ENCODE measurements at regions not wholly inside any gene's neighbourhood (a gene's known extent, or its start where the extent isn't known, plus 50 kb on each side); places are given as distances from the start of the nearest gene placed in this dataset.
"Not testable (repeated sequence)": the region's sequence is repeated elsewhere in the genome, so short reads cannot be mapped to it uniquely, and the experiment has no call there.

DNA sequence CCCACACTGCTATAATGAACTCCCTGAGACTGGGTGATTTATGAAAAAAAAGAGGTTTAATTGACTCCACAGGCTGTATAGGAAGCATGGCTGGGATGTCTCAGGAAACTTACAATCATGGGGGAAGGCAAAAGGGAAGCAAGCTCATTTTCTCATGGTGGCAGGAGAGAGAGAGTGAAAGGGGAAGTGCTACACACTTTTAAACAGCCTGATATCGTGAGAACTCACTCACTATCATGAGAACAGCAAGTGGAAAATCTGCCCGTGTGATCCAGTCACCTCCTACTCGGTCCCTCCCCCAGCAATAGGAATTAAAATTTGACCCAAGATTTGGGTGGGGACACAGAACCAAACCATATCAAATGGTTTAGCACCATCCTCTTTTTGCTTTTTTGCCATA lies 116.6 kb upstream of the CEP162 start:
- no peak for DNase-seq

DNA sequence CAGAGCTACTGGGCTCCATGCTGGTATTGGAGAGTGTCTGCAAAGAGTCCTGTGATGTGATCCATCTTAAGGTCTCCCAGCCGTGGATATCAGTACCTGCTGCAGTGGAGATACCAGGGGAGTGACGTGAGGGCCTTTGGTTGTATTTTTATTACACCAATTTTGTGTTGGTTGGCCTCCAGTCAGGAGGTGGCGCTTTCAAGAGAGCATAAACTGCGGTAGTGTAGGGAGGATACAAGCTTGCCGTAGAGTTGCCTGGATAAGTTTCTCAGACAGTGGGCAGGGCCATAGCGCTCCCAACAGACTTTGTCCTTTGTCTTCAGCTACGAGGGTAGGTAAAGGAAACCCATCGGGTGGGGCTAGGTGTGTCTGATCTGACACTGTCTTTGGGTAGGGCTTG lies 113.0 kb upstream of the CEP162 start:
- DNase-seq, result no peak

DNA sequence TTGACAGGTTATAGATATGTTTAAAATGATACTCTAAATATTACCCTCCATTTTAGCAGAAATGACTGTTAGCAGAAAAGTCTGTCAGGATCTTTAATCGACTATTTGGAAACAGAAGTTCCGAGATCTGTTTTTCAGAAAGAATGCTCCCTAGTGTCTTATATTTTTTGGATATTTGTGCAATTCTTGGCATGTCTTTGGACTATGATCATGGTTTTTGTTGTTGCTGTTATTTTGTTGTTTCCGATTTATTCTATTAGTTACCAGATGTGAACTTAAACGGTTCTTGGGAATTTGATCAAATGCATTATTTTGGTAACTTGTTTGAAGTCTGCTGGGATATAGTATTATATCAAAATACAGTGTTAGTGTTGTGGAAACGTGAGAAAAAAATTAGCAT lies 106.4 kb upstream of the CEP162 start:
- DNase-seq, result no peak

DNA sequence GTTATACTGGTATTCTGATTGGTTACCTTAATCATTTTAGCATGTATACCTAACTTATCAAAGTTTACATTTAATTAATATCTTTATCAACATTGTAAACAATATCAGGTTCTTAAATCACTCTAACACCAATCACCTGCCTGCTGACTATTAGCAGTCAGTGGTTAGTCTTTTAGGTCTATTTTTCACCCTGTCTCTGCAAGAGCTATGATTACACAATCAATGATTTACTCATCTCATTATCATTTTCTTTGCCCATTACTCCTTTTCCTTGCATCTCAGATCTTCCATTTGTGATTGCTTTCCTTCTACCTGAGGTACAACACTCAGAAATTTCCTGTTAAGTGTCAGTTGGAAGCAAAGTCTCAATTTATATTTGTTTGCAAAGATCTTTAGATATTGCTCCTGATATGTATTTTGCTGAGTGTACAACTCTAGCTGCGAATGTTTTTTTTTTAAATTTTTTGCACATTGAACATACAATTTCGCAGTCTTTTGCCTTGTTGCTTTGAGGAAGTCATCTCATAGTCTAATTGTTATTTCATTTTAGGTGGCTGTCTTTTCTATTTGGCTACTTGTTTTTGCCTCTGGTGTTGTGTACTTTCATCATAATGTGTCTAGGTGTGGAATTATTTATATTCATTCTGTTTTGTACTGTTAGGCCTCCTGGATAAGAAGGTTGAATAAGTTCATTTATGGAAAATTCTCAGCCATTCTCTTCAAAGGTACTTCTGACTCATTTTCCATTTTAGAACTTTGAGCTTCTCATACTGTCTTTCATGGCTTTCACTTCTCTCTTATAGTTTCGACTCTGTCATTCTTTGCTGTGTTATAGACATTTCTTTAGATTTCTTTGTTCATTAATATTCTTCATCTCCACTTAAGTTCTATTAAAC lies 104.9 kb upstream of the CEP162 start:
- DNase-seq, result no peak

DNA sequence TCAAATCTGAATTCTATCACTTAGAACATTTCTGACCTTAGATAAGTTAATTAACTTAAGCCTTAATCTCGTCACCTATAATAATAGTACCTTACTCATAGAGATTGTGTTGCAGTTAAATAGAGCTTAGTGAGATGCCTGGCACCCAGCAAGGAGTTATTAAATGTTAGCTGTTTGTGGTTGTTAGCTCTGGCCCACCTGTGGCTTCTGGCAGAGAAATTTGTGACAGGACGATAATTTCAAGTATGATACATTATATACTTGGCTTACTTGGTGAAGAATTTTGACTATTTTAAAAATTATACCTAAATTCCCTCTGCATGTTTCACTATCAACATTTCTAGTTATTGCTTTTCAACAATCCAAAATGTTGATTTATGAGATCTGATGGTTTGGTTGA lies 102.9 kb upstream of the CEP162 start:
- no peak for DNase-seq

DNA sequence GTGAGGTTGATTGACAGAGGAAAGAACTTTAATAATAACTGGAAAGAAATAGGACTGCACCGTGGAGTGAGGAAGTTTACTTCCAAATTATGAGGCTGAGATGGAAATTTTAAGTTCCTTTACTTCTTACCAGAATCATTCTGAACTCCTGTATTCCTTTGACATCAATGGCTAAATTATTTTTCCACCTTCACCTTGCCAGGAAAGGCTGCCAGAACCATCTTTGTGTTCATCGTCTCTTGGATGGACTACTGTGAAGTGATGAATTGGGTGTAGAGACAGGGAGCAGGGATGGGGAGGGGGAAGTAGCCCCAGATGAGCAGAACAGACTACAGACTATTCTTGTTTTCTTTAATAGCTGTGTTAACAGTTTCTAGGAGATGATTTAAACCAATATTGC lies 102.1 kb upstream of the CEP162 start:
- no peak for DNase-seq

DNA sequence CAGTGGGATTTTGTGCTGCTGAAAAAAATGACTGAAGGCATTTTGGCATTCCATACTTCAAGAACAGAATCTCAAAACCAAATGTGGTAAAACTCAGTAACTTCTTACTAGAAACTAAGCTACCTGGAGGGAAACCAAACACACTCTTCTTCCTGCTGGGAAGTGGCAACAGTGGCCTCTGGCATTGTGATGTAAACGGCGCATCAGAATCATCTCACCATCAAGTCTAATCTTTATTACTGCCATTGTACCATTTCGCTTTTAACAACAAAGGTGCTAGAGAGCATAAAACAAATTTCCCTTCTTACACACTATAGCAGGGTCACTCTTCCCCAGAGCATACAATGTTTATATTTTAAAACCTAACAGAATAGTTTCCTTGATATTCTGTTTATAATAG lies 101.6 kb upstream of the CEP162 start:
- DNase-seq, result peak; percentile 0

DNA sequence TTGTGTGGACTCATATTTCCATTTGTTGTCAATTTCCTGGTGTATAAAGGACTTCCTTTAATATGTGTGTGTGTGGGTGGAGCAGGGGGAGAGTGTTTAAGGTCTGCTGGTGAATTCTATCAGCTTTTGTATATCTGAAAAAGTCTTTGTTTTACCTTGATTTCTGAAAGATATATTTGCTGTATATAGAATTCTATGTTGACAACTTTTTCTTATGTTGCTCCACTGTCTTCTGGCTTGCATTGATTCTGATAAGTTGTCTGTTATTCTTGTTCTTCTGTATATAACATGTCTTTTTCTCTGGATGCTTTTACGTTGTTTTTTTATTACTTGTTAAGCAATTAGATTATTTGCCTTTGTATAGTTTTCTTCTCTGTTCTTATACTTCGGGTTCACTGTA lies 90.0 kb upstream of the CEP162 start:
- DNase-seq, result no peak

DNA sequence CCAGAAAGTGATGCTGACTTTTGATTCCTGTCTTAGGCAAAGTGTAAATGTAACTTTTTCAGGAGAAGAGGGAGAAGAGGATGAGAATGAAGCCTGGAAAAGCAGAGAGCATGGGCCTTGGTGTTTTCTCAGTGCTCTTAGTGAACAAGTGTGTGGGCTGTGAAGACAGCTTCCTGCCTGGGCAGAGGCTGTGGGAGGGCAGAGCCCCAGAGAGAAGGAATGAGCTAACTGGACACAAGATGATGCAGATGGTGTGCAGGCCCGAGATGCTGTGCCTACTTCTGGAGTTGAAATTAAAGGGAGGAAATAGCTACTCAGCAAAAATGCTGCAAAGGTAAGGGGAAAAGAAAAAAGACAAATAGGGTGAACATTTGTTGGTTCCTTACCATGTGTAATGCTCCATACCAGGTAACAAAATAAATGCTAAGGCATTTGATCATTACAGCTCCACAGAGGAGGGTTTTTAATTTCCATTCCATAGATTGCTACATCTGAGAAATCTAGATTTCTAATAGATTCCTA lies 87.0 kb upstream of the CEP162 start:
- no peak for DNase-seq

DNA sequence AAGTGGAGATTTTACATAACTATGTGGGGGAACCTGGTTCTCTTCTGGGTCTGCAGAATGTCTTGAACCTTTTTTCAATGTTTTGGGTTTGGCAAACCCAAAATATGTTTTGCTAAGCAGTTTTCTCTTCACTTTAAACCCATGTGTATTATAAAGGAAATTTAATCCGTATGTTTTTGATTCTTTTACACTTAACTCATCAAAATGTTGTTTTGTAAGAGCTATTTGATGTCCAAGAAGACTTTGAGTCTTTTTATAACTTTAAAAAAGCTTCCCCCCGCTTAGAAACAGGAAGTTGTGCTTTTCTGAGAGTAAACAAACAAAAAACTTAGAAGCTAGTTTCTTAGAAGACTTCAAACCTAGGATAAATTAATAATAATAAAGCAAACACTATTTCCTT lies 81.9 kb upstream of the CEP162 start:
- no peak for DNase-seq

DNA sequence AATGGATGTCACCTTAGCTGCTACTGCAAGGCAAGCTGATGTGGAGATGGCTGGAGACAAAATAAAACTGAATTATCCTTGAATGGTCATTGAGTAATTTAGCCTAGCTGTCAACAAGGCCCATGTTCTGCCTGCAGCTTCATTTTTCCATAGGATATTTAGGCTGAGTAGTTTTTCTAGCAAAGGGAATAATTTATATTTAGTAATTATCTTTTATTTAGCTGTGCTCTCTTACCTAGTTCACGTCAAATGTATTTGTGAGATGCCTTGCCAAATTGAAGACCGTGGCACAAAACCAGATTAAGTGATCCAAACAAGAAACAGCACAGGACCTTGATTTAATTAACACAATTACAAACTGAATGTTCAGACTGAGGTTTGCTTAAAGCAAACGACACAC lies 77.4 kb upstream of the CEP162 start:
- no peak for DNase-seq

DNA sequence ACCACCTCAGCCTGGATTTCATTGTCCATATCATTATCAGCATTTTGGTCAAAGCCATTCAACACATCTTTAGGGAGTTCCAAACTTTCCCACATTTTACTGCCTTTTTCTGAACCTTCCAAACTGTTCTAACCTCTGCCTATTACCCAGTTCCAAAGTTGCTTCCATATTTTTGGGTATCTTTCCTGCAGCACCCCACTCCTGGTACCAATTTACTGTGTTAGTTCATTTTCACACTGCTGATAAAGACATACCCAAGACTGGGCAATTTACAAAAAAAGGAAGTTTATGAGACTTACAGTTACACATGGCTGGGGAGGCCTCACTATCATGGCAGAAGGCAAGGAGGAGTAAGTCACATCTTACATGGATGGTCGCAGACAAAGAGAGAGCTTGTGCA lies 63.6 kb upstream of the CEP162 start:
- DNase-seq, result not testable (repeated sequence)

DNA sequence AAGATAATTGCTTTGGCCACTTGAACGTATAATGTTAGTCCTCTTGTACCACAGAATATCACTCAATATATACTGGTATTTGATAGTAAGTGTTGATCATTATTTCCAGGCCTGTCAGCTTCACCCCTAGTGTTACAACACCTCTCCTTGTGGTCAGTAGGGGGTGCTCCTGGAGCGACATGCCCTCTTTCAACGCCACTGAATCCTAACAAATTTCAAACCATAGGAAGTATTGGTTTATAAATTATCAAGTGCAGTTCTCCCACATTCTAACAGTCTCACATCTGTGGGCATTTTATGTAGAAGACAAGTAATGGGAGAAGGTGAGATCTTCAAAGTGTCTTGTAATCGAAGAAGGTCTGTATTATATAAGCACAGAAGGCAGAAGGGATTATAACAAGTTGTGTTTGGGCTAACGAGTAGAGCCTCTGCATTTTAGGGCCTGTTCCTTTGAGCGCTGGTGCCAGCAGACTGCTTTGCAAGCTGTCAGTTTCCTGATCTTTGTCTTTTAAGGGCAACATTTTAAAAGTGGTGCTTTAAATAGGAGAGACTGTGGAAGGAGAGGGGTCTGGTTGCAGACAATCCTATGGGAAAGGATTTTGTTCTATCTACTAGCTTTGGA lies 57.1 kb upstream of the CEP162 start:
- DNase-seq, result peak; percentile 3

DNA sequence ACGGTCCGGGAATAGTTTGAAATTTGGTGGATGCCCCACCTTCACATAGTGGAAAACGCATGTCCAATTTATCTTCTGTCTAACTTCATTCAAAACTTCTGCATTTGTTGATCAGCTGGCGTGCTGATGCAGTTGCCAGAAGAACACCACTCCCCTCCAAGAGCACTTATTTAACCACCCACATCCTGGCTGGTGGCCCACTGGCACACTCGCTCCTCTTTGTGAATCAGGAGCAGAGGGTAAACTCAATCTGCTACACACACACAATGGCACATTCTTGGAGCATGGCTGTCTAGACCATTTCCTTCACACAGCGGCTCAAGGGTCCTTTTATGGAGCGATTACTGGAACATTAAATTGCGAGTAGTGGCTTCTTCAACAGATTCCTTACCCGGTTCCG lies 55.1 kb upstream of the CEP162 start:
- DNase-seq, result no peak

DNA sequence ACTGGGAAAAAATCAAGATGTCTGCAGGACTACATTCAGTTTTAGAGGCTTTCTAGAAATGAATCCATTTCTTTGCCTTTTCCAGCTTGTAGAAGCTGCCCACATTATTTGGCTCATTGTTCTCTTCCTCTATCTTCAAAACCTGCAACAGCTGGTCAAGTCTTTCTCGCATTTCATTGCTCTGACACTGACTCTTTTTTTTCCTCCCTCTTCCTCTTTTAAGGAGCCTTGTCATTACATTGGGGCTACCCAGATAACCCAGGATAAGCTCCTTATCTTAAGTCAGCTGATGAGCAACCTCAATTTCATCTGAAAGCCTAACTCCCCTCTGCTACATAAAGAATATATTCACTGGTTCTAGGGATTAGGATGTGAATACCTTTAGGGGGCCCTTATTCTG lies 53.2 kb upstream of the CEP162 start:
- no peak for DNase-seq

DNA sequence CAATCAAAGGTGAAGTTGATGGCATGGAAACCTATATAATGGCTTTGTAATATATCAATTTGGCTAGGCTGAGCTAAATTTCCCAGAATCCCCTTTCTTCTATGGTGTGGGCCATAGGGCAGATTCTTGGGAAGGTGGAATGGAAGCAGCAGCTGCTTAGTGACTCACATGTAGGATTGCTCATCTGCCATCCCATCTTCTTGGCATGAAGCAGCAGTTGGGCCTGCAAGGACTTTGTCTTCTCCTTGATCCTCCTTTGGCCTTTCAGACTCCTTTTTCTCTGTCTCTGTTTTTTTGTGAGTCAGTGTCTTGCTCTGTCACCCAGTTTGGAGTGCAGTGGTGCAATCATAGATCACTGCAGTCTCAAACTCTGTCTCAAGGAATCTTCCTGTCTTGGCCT lies 52.6 kb upstream of the CEP162 start:
- DNase-seq, result no peak

DNA sequence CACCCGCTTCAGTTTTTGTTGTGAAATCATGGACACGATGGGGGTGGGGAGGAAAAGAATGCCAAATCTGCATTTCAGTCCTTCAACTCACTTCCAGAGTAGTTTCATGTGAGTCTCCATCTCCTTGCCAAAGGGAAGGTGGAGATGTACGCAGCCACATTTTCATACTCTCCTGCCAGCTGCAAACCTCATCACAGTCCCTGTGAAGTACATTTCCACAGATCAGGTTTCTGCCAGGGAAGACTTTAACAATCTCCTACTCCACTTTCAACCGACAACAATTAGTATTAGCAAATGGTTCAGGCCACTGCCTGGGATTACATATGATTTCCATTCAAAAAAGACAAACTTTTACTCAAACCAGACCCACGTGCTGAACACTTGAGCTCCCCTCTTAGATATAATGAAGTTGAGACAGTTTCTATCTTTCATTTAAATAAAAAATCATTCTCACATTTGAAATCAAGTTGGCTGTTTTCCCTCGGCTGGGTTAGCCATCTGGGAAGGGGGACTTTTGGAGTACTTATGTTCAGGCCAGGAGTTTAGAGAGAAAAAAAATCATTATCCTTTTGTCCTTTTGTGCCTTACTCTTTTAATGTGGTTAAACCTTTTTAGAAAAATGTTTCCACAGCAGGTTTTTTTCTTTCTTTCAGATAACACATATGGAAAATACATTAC lies 51.0 kb upstream of the CEP162 start:
- no peak for DNase-seq
